ENCODE measurements at regions not wholly inside any gene's neighbourhood (a gene's known extent, or its start where the extent isn't known, plus 50 kb on each side); places are given as distances from the start of the nearest gene placed in this dataset.

- Histone ChIP-seq H3K27ac (no peak overlapping the region), H3K4me3 (no peak overlapping the region), H3K27me3 (ENCODE audit: low read depth) (no peaks in the 10 kb centered on the region), H3K4me1 (peaks cover 24% of the 10 kb centered on the region), H3K9me3 (no peaks in the 10 kb centered on the region), H3K36me3 (no peaks in the 10 kb centered on the region)
- ATAC-seq (no peak), DNase-seq (no peak)
- no peak for TF ChIP-seq CTCF (IDR thresholded peaks at IDR 0.05)
- intact Hi-C loops (cut with DNase I) = no loop called here
Observed at GRCh38 chr4:123740236-123740635, 343.6 kb downstream of the SPRY1 start.

GRCh38 chr4:123741906-123742305, 345.3 kb downstream of the SPRY1 start:
- Histone ChIP-seq H3K4me3 (no peak overlapping the region), H3K27me3 (ENCODE audit: low read depth) (no peaks in the 10 kb centered on the region), H3K27ac (no peak overlapping the region), H3K4me1 (peaks cover 33% of the 10 kb centered on the region), H3K36me3 (no peaks in the 10 kb centered on the region), H3K9me3 (no peaks in the 10 kb centered on the region)
- TF ChIP-seq CTCF (IDR thresholded peaks at IDR 0.05) = no peak
- ATAC-seq (no peak), DNase-seq (no peak)
- intact Hi-C loops (cut with DNase I) = no loop called here

- intact Hi-C loops (cut with DNase I) = no loop called here
- peak in 1 of 2 donors; percentile 37 for ATAC-seq
- no peak for TF ChIP-seq CTCF (IDR thresholded peaks at IDR 0.05)
Observed at GRCh38 chr4:123743848-123744247, 347.3 kb downstream of the SPRY1 start.

GRCh38 chr4:123744664-123745290, 348.2 kb downstream of the SPRY1 start:
- H3K4me1 ChIP-seq = peaks cover 33% of the 10 kb centered on the region
- TF ChIP-seq CTCF (IDR thresholded peaks at IDR 0.05) = no peak
- intact Hi-C loops (cut with DNase I) = no loop called here
- no peak overlapping the region for H3K4me3 ChIP-seq
- DNase-seq = no peak
- no peaks in the 10 kb centered on the region for H3K36me3 ChIP-seq
- H3K27ac ChIP-seq = peak overlapping the region; percentile 61
- no peaks in the 10 kb centered on the region for H3K27me3 ChIP-seq (ENCODE audit: low read depth)
- H3K9me3 ChIP-seq = no peaks in the 10 kb centered on the region
- ATAC-seq = peak; percentile 64 to 73

More at GRCh38 chr4:123743848-123744247, 347.3 kb downstream of the SPRY1 start:
- peak overlapping the region; percentile 61 for H3K27ac ChIP-seq
- no peaks in the 10 kb centered on the region for H3K36me3 ChIP-seq
- H3K9me3 ChIP-seq = no peaks in the 10 kb centered on the region
- H3K4me3 ChIP-seq = no peak overlapping the region
- DNase-seq = no peak
- peaks cover 33% of the 10 kb centered on the region for H3K4me1 ChIP-seq
- H3K27me3 ChIP-seq (ENCODE audit: low read depth) = no peaks in the 10 kb centered on the region

- H3K9me3 ChIP-seq = no peaks in the 10 kb centered on the region
- no peaks in the 10 kb centered on the region for H3K36me3 ChIP-seq
- ATAC-seq (no peak), DNase-seq (no peak)
- peaks cover 29% of the 10 kb centered on the region for H3K4me1 ChIP-seq
- no peaks in the 10 kb centered on the region for H3K27me3 ChIP-seq (ENCODE audit: low read depth)
- TF ChIP-seq CTCF (IDR thresholded peaks at IDR 0.05) = no peak
- H3K27ac ChIP-seq = no peak overlapping the region
- H3K4me3 ChIP-seq = no peak overlapping the region
- intact Hi-C loops (cut with DNase I) = no loop called here
Observed at GRCh38 chr4:123747016-123747415, 350.4 kb downstream of the SPRY1 start.

Measured in lower lobe of right lung (tissue), 2 donors.